H9 (cell line): ENCODE measurements at regions not wholly inside any gene's neighbourhood (a gene's known extent, or its start where the extent isn't known, plus 50 kb on each side); places are given as distances from the start of the nearest gene placed in this dataset.

Experiments used
- DNase-seq: peaks from one replicate; pipeline ENCODE4 v3.0.0-alpha.2; 2017
- H2AFZ ChIP-seq: one replicate; pipeline ENCODE4 v1.6.1; 2013; ENCODE audit warnings: mild to moderate bottlenecking, low read length, control low read depth, moderate library complexity
- H2AK5ac ChIP-seq: 2 replicates; pipeline ENCODE4 v1.6.1; 2013; ENCODE audit warnings: low read length, control low read depth, mixed read lengths; ENCODE audit not compliant: insufficient read length
- H2BK120ac ChIP-seq: one replicate; pipeline ENCODE4 v1.6.1; 2013; ENCODE audit warnings: low read depth, mild to moderate bottlenecking, low read length, control low read depth, inconsistent platforms; ENCODE audit not compliant: poor library complexity, severe bottlenecking
- H2BK12ac ChIP-seq: 2 replicates; pipeline ENCODE4 v1.6.1; 2013; ENCODE audit warnings: low read length, control low read depth, mixed read lengths, low read depth; ENCODE audit not compliant: insufficient read length
- H2BK15ac ChIP-seq: 2 replicates; pipeline ENCODE4 v1.6.1; 2013; ENCODE audit warnings: low read depth, low read length, control low read depth
- H2BK20ac ChIP-seq: one replicate; pipeline ENCODE4 v1.6.1; 2013; ENCODE audit warnings: low read depth, mild to moderate bottlenecking, low read length, control low read depth, inconsistent platforms; ENCODE audit not compliant: poor library complexity, severe bottlenecking
- H2BK5ac ChIP-seq: 2 replicates; pipeline ENCODE4 v1.6.1; 2013; ENCODE audit warnings: low read length, control low read depth, mixed read lengths; ENCODE audit not compliant: insufficient read length
- H3K14ac ChIP-seq: 2 replicates; pipeline ENCODE4 v1.6.1; 2013; ENCODE audit warnings: low read length, control low read depth; ENCODE audit not compliant: insufficient read depth
- H3K18ac ChIP-seq: 2 replicates; pipeline ENCODE4 v1.6.1; 2013; ENCODE audit warnings: low read depth, mild to moderate bottlenecking, mixed read lengths, low read length, control low read depth; ENCODE audit not compliant: insufficient read length
- H3K23ac ChIP-seq: 2 replicates; pipeline ENCODE4 v1.6.1; 2013; ENCODE audit warnings: low read length, control low read depth, mixed read lengths, low read depth; ENCODE audit not compliant: insufficient read length
- H3K23me2 ChIP-seq: 2 replicates; pipeline ENCODE4 v1.6.1; 2013; ENCODE audit warnings: low read depth, mild to moderate bottlenecking, mixed read lengths, low read length, control low read depth; ENCODE audit not compliant: insufficient read length, poor library complexity, severe bottlenecking
- H3K27ac ChIP-seq: 2 replicates; pipeline ENCODE4 v1.5.1; 2013; ENCODE audit warnings: low read length, control low read depth, mixed read lengths, low read depth; ENCODE audit not compliant: insufficient read length
- H3K27me3 ChIP-seq: 2 replicates; pipeline ENCODE4 v1.6.1; 2013; ENCODE audit warnings: low read length, control low read depth, inconsistent platforms; ENCODE audit not compliant: insufficient read depth
- H3K4ac ChIP-seq: 2 replicates; pipeline ENCODE4 v1.6.1; 2013; ENCODE audit warnings: low read depth, mild to moderate bottlenecking, control low read depth, inconsistent platforms, low read length, moderate library complexity
- H3K4me1 ChIP-seq: 2 replicates; pipeline ENCODE4 v1.6.1; 2013; ENCODE audit warnings: low read length, control low read depth, inconsistent platforms; ENCODE audit not compliant: insufficient read depth
- H3K4me2 ChIP-seq: 2 replicates; pipeline ENCODE4 v1.6.1; 2013; ENCODE audit warnings: low read length, control low read depth, mixed read lengths; ENCODE audit not compliant: insufficient read length, insufficient read depth
- H3K56ac ChIP-seq: 2 replicates; pipeline ENCODE4 v1.6.1; 2013; ENCODE audit warnings: low read depth, mild to moderate bottlenecking, mixed read lengths, low read length, control low read depth; ENCODE audit not compliant: insufficient read length
- H3K79me1 ChIP-seq: 2 replicates; pipeline ENCODE4 v1.6.1; 2013; ENCODE audit warnings: low read depth, mild to moderate bottlenecking, moderate library complexity, low read length, control low read depth, inconsistent platforms; ENCODE audit not compliant: insufficient read depth, poor library complexity, severe bottlenecking
- H3K79me2 ChIP-seq: 2 replicates; pipeline ENCODE4 v1.6.1; 2013; ENCODE audit warnings: low read length, control low read depth, inconsistent platforms; ENCODE audit not compliant: insufficient read depth
- H3K9ac ChIP-seq: 2 replicates; pipeline ENCODE4 v1.6.1; 2013; ENCODE audit warnings: low read length, control low read depth, mixed read lengths; ENCODE audit not compliant: insufficient read length; ENCODE audit errors: extremely low read depth
- H3K9me3 ChIP-seq: one replicate; pipeline ENCODE4 v1.6.1; 2013; ENCODE audit warnings: low read depth, low read length, inconsistent platforms; ENCODE audit not compliant: control insufficient read depth
- H3T11ph ChIP-seq: one replicate; pipeline ENCODE4 v1.6.1; 2013; ENCODE audit warnings: mild to moderate bottlenecking, low read length, control low read depth, inconsistent platforms
- H4K20me1 ChIP-seq: one replicate; pipeline ENCODE4 v1.6.1; 2013; ENCODE audit not compliant: control insufficient read depth, insufficient read length, insufficient read depth
- H4K5ac ChIP-seq: 2 replicates; pipeline ENCODE4 v1.6.1; 2013; ENCODE audit warnings: low read depth, mild to moderate bottlenecking, mixed read lengths, low read length, control low read depth; ENCODE audit not compliant: insufficient read length
- H4K8ac ChIP-seq: replicated peaks from 2 replicates; pipeline ENCODE4 v1.6.1; 2013; ENCODE audit warnings: low read length, control low read depth, mixed read lengths, low read depth; ENCODE audit not compliant: insufficient read length
- H4K91ac ChIP-seq: 2 replicates; pipeline ENCODE4 v1.6.1; 2013; ENCODE audit warnings: low read depth, mild to moderate bottlenecking, moderate library complexity, mixed read lengths, low read length, control low read depth; ENCODE audit not compliant: insufficient read length
- H3K27ac Mint-ChIP-seq, 3 experiments: 2 replicates in 2 of 3; 3 replicates in 1 of 3; pipeline ENCODE4 v1.8.0; 2020 to 2021; ENCODE audit warnings: mixed read lengths in 3 of 3, mild to moderate bottlenecking in 1 of 3, moderate library complexity in 1 of 3
- H3K27me3 Mint-ChIP-seq: 2 replicates; pipeline ENCODE4 v1.8.0; 2021; ENCODE audit warnings: low read depth, mild to moderate bottlenecking, moderate library complexity, mixed read lengths
- H3K36me3 Mint-ChIP-seq, 3 experiments: 2 replicates in 2 of 3; 3 replicates in 1 of 3; pipeline ENCODE4 v1.8.0; 2020 to 2021; ENCODE audit warnings: low read depth in 3 of 3, mixed read lengths in 3 of 3; ENCODE audit not compliant: insufficient read depth in 1 of 3
- H3K4me1 Mint-ChIP-seq, 2 experiments: 2 replicates each; pipeline ENCODE4 v1.8.0; 2020; ENCODE audit warnings: mixed read lengths in 2 of 2
- H3K4me3 Mint-ChIP-seq, 2 experiments: 2 replicates in 1 of 2; 3 replicates in 1 of 2; pipeline ENCODE4 v1.8.0; 2020 to 2021; ENCODE audit warnings: mild to moderate bottlenecking in 2 of 2, mixed read lengths in 2 of 2, moderate library complexity in 1 of 2
- H3K9me3 Mint-ChIP-seq, 2 experiments: 2 replicates in 1 of 2; 3 replicates in 1 of 2; pipeline ENCODE4 v1.8.0; 2020; ENCODE audit warnings: mild to moderate bottlenecking in 2 of 2, mixed read lengths in 2 of 2, moderate library complexity in 1 of 2
- WGBS: extraction: QIAGEN DNeasy Blood & Tissue Kit; methylation state at CpG from one replicate; pipeline ENCODE4 v1.1.7; 2013; ENCODE audit warnings: missing lambda C conversion rate, low lambda C conversion rate, mixed read lengths; ENCODE audit not compliant: insufficient read length; ENCODE audit errors: extremely low coverage; 5-methylcytosine and 5-hydroxymethylcytosine counted together
- TF ChIP-seq, protein P1 (sequence below): fragments of 200-600 bp; sonication (generic); conservative IDR thresholded peaks from 3 replicates; pipeline ENCODE4 v1.8.0; 2021; ENCODE audit warnings: antibody characterized with exemption, mild to moderate bottlenecking

DNA sequence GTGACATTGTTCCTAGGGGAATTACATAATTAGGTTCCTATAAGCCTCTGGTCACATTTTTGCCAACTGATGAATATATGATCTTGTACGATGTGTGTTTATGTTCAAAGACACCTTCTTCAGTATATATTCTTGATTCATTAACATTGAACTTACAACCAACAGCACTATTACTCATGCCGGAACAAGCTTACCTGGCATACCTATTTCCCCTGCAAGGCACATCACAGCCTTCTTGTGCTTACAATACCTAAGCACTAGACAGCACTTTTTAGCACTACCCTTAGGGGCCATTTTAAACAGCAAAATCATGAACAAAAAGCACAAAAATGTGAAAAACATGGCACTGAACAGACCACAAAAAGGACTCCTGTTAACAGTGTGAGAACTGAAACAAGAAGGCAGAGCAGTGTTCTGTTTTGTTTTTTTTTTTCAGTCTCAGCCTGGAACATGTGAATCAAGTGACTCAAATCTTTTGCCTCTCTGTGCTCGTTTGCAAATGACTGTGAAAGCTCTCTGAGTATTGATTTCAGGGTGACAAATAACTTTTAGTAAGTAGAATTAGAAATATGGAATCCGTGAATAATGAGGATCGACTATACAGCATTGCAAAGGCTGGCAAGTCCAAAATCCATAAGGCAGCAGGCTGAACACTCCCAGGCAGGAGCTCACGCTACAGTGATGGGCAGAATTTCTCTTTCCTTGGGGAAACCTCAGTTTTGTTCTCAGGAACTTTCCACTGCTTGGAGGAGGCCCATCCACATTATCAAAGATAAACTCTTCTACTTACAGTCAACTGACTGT lies 102.3 kb upstream of the TSHZ2 start:
- no peaks in the 10 kb centered on the region for H3K4me1 ChIP-seq
- no peak overlapping the region for H2BK5ac ChIP-seq
- H3K56ac ChIP-seq = no peak overlapping the region
- H2AFZ ChIP-seq = no peak overlapping the region
- no peak overlapping the region for H4K8ac ChIP-seq
- DNase-seq = no peak
- H4K5ac ChIP-seq = no peak overlapping the region
- H3K4me1 Mint-ChIP-seq = no peaks in the 10 kb centered on the region
- no peak overlapping the region for H2AK5ac ChIP-seq
- no peak overlapping the region for H3K9ac ChIP-seq
- H3K27me3 ChIP-seq = no peaks in the 10 kb centered on the region
- H3K36me3 Mint-ChIP-seq = no peaks in the 10 kb centered on the region; a peak in 1 of 7 replicates
- H4K20me1 ChIP-seq = no peaks in the 10 kb centered on the region
- no peak overlapping the region for H3K14ac ChIP-seq
- H3K4me2 ChIP-seq = no peak overlapping the region
- no peaks in the 10 kb centered on the region for H3K23me2 ChIP-seq
- H2BK120ac ChIP-seq = no peak overlapping the region
- no CpG with 5 or more reads among the region's 6 CpGs for WGBS
- TF ChIP-seq, protein P1, sequence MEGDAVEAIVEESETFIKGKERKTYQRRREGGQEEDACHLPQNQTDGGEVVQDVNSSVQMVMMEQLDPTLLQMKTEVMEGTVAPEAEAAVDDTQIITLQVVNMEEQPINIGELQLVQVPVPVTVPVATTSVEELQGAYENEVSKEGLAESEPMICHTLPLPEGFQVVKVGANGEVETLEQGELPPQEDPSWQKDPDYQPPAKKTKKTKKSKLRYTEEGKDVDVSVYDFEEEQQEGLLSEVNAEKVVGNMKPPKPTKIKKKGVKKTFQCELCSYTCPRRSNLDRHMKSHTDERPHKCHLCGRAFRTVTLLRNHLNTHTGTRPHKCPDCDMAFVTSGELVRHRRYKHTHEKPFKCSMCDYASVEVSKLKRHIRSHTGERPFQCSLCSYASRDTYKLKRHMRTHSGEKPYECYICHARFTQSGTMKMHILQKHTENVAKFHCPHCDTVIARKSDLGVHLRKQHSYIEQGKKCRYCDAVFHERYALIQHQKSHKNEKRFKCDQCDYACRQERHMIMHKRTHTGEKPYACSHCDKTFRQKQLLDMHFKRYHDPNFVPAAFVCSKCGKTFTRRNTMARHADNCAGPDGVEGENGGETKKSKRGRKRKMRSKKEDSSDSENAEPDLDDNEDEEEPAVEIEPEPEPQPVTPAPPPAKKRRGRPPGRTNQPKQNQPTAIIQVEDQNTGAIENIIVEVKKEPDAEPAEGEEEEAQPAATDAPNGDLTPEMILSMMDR = no peak
- no peak overlapping the region for H2BK12ac ChIP-seq
- H3K27ac Mint-ChIP-seq = no peak overlapping the region
- H3K27ac ChIP-seq = no peak overlapping the region
- 0 out of 5 replicates have a peak, but pooled peaks cover 0 to 3% of the 10 kb centered on the region in 2 experiments for H3K9me3 Mint-ChIP-seq
- H3K79me1 ChIP-seq = no peaks in the 10 kb centered on the region
- H3T11ph ChIP-seq = no peak overlapping the region
- no peaks in the 10 kb centered on the region for H3K9me3 ChIP-seq
- H3K18ac ChIP-seq = no peak overlapping the region
- no peak overlapping the region for H3K4me3 Mint-ChIP-seq
- H4K91ac ChIP-seq = no peak overlapping the region
- no peak overlapping the region for H3K23ac ChIP-seq
- no peaks in the 10 kb centered on the region for H3K79me2 ChIP-seq
- H3K27me3 Mint-ChIP-seq = peaks cover 4% of the 10 kb centered on the region
- H2BK20ac ChIP-seq = no peak overlapping the region
- no peak overlapping the region for H3K4ac ChIP-seq
- H2BK15ac ChIP-seq = no peak overlapping the region
